HG02884 (cell line): ENCODE measurements at regions not wholly inside any gene's neighbourhood (a gene's known extent, or its start where the extent isn't known, plus 50 kb on each side); places are given as distances from the start of the nearest gene placed in this dataset.

Experiments used
- ATAC-seq: cut with Tn5 transposase; IDR thresholded peaks from one replicate; pipeline ENCODE4 v1.9.1; 2021; ENCODE audit warnings: mild to moderate bottlenecking, moderate library complexity; ENCODE audit not compliant: unreplicated experiment

- no peak for ATAC-seq
These were observed 360.1 kb downstream of the TNS3 start for GRCh38 chr7:47221826-47222225.

GRCh38 chr7:47218378-47219176, 363.3 kb downstream of the TNS3 start:
- ATAC-seq, result no peak

GRCh38 chr7:47217570-47218360, 364.1 kb downstream of the TNS3 start:
- ATAC-seq, result no peak

- ATAC-seq, result no peak
These were observed 364.8 kb downstream of the TNS3 start for GRCh38 chr7:47217086-47217485.

GRCh38 chr7:47216439-47216838, 365.5 kb downstream of the TNS3 start:
- ATAC-seq, result no peak

GRCh38 chr7:47215640-47216039, 366.3 kb downstream of the TNS3 start:
- no peak for ATAC-seq

GRCh38 chr7:47215049-47215448, 366.9 kb downstream of the TNS3 start:
- no peak for ATAC-seq

GRCh38 chr7:47213276-47213675, 368.6 kb downstream of the TNS3 start:
- ATAC-seq, result no peak

GRCh38 chr7:47211519-47211973, 370.4 kb downstream of the TNS3 start:
- ATAC-seq, result no peak

GRCh38 chr7:47210281-47210854, 371.5 kb downstream of the TNS3 start:
- no peak for ATAC-seq

GRCh38 chr7:47207956-47208355, 374.0 kb downstream of the TNS3 start:
- ATAC-seq, result no peak

GRCh38 chr7:47204709-47205108, 377.2 kb downstream of the TNS3 start:
- ATAC-seq, result no peak

- ATAC-seq, result no peak
These were observed 379.6 kb downstream of the TNS3 start for GRCh38 chr7:47202146-47202783.

GRCh38 chr7:47198159-47198558, 383.8 kb downstream of the TNS3 start:
- no peak for ATAC-seq

- no peak for ATAC-seq
These were observed 384.4 kb downstream of the TNS3 start for GRCh38 chr7:47197486-47197885.

GRCh38 chr7:47196737-47197136, 385.2 kb downstream of the TNS3 start:
- ATAC-seq, result no peak

- ATAC-seq, result no peak
These were observed 385.7 kb downstream of the TNS3 start for GRCh38 chr7:47196106-47196645.

- no peak for ATAC-seq
These were observed 386.3 kb downstream of the TNS3 start for GRCh38 chr7:47195641-47196040.

- no peak for ATAC-seq
These were observed 387.3 kb downstream of the TNS3 start for GRCh38 chr7:47194516-47195057.

- no peak for ATAC-seq
These were observed 388.9 kb downstream of the TNS3 start for GRCh38 chr7:47192978-47193377.

GRCh38 chr7:47191876-47192291, 390.0 kb downstream of the TNS3 start:
- no peak for ATAC-seq
